ENCODE measurements at regions not wholly inside any gene's neighbourhood (a gene's known extent, or its start where the extent isn't known, plus 50 kb on each side); places are given as distances from the start of the nearest gene placed in this dataset.

- Histone ChIP-seq H3K4ac (replicated peaks; ENCODE audit: insufficient read length, low read depth, low read length) (no peak overlapping the region), H4K20me1 (replicated peaks in 1 of 2; ENCODE audit: control insufficient read depth in 1 of 2, insufficient read depth in 2 of 2, low read length in 2 of 2) (no peaks in the 10 kb centered on the region)
- FAIRE-seq: no peak
These were observed 508.3 kb upstream of the MYT1L start for GRCh38 chr2:2839393-2839781.

More at GRCh38 chr2:2839393-2839781, 508.3 kb upstream of the MYT1L start:
- Histone ChIP-seq H3K14ac (ENCODE audit: insufficient read length) (no peak overlapping the region), H2BK120ac (replicated peaks; ENCODE audit: low read depth, low read length) (no peak overlapping the region), H4K8ac (ENCODE audit: extremely low read depth, insufficient read depth, low read length) (no peak overlapping the region), H3K36me3 (ENCODE audit: control insufficient read depth in 2 of 4, insufficient read depth in 4 of 4, low read length in 3 of 4) (no peaks in the 10 kb centered on the region), H4K91ac (replicated peaks; ENCODE audit: insufficient read length, low read length) (no peak overlapping the region), H3K27me3 (replicated peaks in 1 of 4; ENCODE audit: control insufficient read depth in 3 of 4, extremely low read depth in 1 of 4, insufficient read depth in 3 of 4, low read length in 3 of 4) (no peaks in the 10 kb centered on the region), H3K79me1 (ENCODE audit: low read depth, low read length) (no peaks in the 10 kb centered on the region), H3K9me3 (ENCODE audit: insufficient read depth in 2 of 2, low read depth in 1 of 2, low read length in 1 of 2) (no peaks in the 10 kb centered on the region), H3K23ac (ENCODE audit: insufficient read length) (no peak overlapping the region), H2AFZ (ENCODE audit: low read length) (no peak overlapping the region), H2AK5ac (ENCODE audit: low read depth, low read length) (no peak overlapping the region), H3K18ac (ENCODE audit: extremely low read depth, low read length) (no peak overlapping the region), H3K4me3 (ENCODE audit: extremely low read depth in 1 of 4, insufficient read depth in 2 of 4, low read depth in 3 of 4, low read length in 4 of 4) (no peak overlapping the region), H2BK12ac (ENCODE audit: low read depth, low read length) (no peak overlapping the region), H3K79me2 (ENCODE audit: control insufficient read depth in 1 of 2, insufficient read depth in 2 of 2, low read length in 2 of 2) (no peaks in the 10 kb centered on the region), H3K23me2 (ENCODE audit: low read depth, low read length) (no peaks in the 10 kb centered on the region), H2BK20ac (ENCODE audit: low read length) (no peak overlapping the region), H2BK5ac (ENCODE audit: low read depth, low read length) (no peak overlapping the region), H3K4me1 (replicated peaks in 1 of 4; ENCODE audit: control insufficient read depth in 3 of 4, insufficient read depth in 4 of 4, low read length in 3 of 4) (no peaks in the 10 kb centered on the region; a peak in 1 of 7 replicates), H4K5ac (ENCODE audit: insufficient read length, low read depth, low read length) (no peak overlapping the region), H2BK15ac (ENCODE audit: low read length) (no peak overlapping the region), H3K4me2 (ENCODE audit: insufficient read depth in 1 of 2, low read depth in 2 of 2, low read length in 2 of 2) (no peak overlapping the region), H3K9ac (replicated peaks in 1 of 4; ENCODE audit: extremely low read depth in 1 of 4, low read depth in 3 of 4, low read length in 3 of 4) (no peak overlapping the region), H3K27ac (ENCODE audit: low read depth, low read length) (no peak overlapping the region), H3K56ac (replicated peaks; ENCODE audit: insufficient read length, low read depth, low read length) (no peak overlapping the region)
- ChIA-PET POLR2A (ENCODE audit: partially characterized antibody) (no interaction called here), CTCF (ENCODE audit: partially characterized antibody) (interaction anchor here (0.7 kb wide), 1 partner anchor 22 kb away, joined by 3 read pairs; no protein-coding TSS in a partner anchor)
- no peak for DNase-seq (ENCODE audit: low read depth in 1 of 2, low spot score in 2 of 2)
- WGBS, 2 experiments (ENCODE audit: extremely low coverage in 1 of 2, insufficient coverage in 1 of 2, insufficient read length in 1 of 2, insufficient replicate concordance in 2 of 2, low coverage in 1 of 2, low lambda C conversion rate in 2 of 2, missing lambda C conversion rate in 1 of 2): 94% methylated on average over 7 of the region's 7 CpGs; no CpG with 5 or more reads in 1 of the 2 experiments
- TF ChIP-seq RAD21 (IDR thresholded peaks at IDR 0.05 in 1 of 2, conservative IDR thresholded peaks at IDR 0.05 in 1 of 2; ENCODE audit: low read depth in 2 of 2, low read length in 2 of 2) (no peak), FOSL1 (IDR thresholded peaks at IDR 0.05; ENCODE audit: insufficient read depth, low read depth, low read length) (no peak), GABPA (IDR thresholded peaks at IDR 0.05; ENCODE audit: borderline replicate concordance, insufficient read depth, low read length) (no peak), CHD2 (IDR thresholded peaks at IDR 0.05; ENCODE audit: low read length) (no peak), CBX5 (IDR thresholded peaks at IDR 0.05; ENCODE audit: low read depth, low read length) (no peak), BRCA1 (IDR thresholded peaks at IDR 0.05; ENCODE audit: low read depth, low read length) (no peak), TBP (IDR thresholded peaks at IDR 0.05; ENCODE audit: low read depth, low read length) (no peak), SP2 (IDR thresholded peaks at IDR 0.05; ENCODE audit: low read length) (no peak), BACH1 (IDR thresholded peaks at IDR 0.05; ENCODE audit: low read length) (no peak)

Data from H1 (cell line).